Skeletal muscle tissue (tissue), 3 donors: ENCODE measurements at regions not wholly inside any gene's neighbourhood (a gene's known extent, or its start where the extent isn't known, plus 50 kb on each side); places are given as distances from the start of the nearest gene placed in this dataset.

Experiments used
- H3K27ac ChIP-seq: one replicate; pipeline ENCODE4 v1.7.0; 2013; ENCODE audit warnings: mild to moderate bottlenecking, low read depth, low read length, inconsistent platforms
- H3K27me3 ChIP-seq, 3 donors: one replicate each; pipeline ENCODE4 v1.7.0; 2013; ENCODE audit warnings: low read length in 3 of 3; ENCODE audit not compliant: control insufficient read depth in 3 of 3, insufficient read depth in 3 of 3
- H3K36me3 ChIP-seq, 3 donors: one replicate each; pipeline ENCODE4 v1.7.0; 2013; ENCODE audit warnings: low read length in 3 of 3; ENCODE audit not compliant: control insufficient read depth in 3 of 3, insufficient read depth in 3 of 3
- H3K4me1 ChIP-seq, 3 donors: one replicate each; pipeline ENCODE4 v1.7.0; 2013; ENCODE audit warnings: low read length in 3 of 3, mild to moderate bottlenecking in 3 of 3; ENCODE audit not compliant: control insufficient read depth in 3 of 3, insufficient read depth in 3 of 3
- H3K4me3 ChIP-seq, 3 donors: one replicate each; pipeline ENCODE4 v1.7.0; 2013; ENCODE audit warnings: low read length in 3 of 3
- H3K9ac ChIP-seq, 3 donors: one replicate each; pipeline ENCODE4 v1.7.0; 2013; ENCODE audit warnings: low read length in 3 of 3, mild to moderate bottlenecking in 3 of 3, moderate library complexity in 2 of 3, low read depth in 1 of 3
- H3K9me3 ChIP-seq, 3 donors: one replicate each; pipeline ENCODE4 v1.7.0; 2013; ENCODE audit warnings: low read length in 3 of 3; ENCODE audit not compliant: control insufficient read depth in 3 of 3
- donor health status: Osteomylitis.

GRCh38 chr4:175871774-175872405, 59.8 kb upstream of the GPM6A start:
- Histone ChIP-seq H3K4me3 (no peak overlapping the region), H3K9ac (no peak overlapping the region), H3K27me3 (no peaks in the 10 kb centered on the region), H3K27ac (no peak overlapping the region), H3K4me1 (no peaks in the 10 kb centered on the region), H3K36me3 (no peaks in the 10 kb centered on the region), H3K9me3 (no peaks in the 10 kb centered on the region)

DNA sequence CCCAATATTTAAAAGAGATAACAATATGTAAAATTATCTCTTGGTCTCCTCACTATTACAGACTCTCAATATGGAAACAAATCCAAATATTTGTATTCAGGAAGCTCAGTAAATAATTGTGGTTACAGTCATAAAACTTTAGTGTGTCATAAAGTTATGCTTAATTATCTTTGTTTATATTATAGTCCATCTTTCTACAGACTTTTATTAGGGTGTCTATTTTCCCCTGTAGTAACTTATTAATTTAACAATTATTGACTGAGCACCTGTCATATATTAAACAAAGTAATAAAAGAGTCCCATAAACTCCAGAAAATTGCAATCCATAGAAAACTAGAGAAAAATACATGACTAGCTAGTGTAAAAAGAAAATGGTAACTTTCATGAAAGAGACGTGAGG, 61.6 kb upstream of the GPM6A start:
- Histone ChIP-seq H3K9me3 (no peaks in the 10 kb centered on the region), H3K27me3 (no peaks in the 10 kb centered on the region), H3K27ac (no peak overlapping the region), H3K4me1 (no peaks in the 10 kb centered on the region), H3K4me3 (no peak overlapping the region), H3K36me3 (no peaks in the 10 kb centered on the region), H3K9ac (no peak overlapping the region)

GRCh38 chr4:175874306-175874705, 62.2 kb upstream of the GPM6A start:
- H3K4me1 ChIP-seq: no peaks in the 10 kb centered on the region
- H3K27me3 ChIP-seq: no peaks in the 10 kb centered on the region
- no peak overlapping the region for H3K27ac ChIP-seq
- H3K9ac ChIP-seq: no peak overlapping the region
- no peaks in the 10 kb centered on the region for H3K36me3 ChIP-seq
- H3K4me3 ChIP-seq: no peak overlapping the region
- H3K9me3 ChIP-seq: no peaks in the 10 kb centered on the region

DNA sequence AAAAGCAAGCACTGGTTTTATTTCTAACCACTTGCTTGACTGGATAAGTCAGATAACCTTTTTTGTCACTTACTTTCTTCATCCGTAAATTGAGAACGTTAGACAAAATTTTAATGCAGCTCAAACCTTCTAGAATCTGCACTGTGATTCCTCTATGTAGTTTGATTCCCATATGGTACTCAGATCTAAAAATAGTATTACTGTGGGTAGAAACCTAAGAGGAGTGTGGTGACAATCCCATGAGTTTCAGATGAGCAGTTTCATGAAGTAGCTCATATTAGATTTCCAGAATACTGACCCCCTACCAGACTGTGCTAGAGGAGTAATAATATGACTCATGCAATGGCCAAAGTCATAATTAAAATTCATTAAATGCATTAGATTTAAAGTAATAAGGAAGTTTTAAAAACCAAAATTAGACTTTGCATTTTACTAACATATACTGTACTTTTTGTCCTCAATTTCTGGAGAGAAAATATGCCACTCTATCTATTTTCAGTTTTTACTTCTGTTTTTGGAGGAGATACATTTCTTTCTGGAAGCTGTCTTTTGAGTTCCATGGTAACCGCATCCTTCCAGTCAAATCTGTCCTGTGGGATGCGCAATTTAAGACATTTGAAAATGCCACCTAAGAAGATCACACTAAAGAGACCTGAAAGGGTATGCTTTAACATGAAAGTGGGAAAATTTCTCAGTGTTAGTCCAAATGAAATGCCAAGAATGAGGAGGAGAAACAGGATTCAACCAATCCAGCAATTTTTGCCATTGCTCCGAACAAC, 64.1 kb upstream of the GPM6A start:
- H3K27ac ChIP-seq: no peak overlapping the region
- no peaks in the 10 kb centered on the region for H3K27me3 ChIP-seq
- H3K4me3 ChIP-seq: no peak overlapping the region
- no peak overlapping the region for H3K9ac ChIP-seq
- no peaks in the 10 kb centered on the region for H3K4me1 ChIP-seq
- no peaks in the 10 kb centered on the region for H3K9me3 ChIP-seq
- H3K36me3 ChIP-seq: no peaks in the 10 kb centered on the region

- H3K36me3 ChIP-seq: no peaks in the 10 kb centered on the region
- H3K4me1 ChIP-seq: no peaks in the 10 kb centered on the region
- no peak overlapping the region for H3K27ac ChIP-seq
These were observed 70.8 kb upstream of the GPM6A start for GRCh38 chr4:175882891-175883290.

DNA sequence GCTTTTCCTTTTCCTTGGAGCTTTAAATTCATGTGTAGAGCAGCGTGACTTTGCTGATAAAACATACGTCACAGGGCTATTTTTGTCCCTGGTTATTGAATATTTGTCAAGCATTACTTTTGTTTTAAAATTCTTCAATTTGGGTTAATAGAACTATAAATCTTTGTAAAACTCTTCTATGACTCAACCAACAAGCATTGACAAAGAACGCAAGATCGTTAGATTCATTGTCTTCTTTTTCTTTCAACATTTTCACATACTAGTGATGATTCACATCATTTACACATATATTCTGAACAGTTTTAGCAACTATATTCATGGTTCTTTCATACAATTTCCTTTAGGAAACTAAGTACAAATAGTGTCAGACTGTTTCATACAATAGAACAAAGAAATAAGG, 72.0 kb upstream of the GPM6A start:
- Histone ChIP-seq H3K4me3 (no peak overlapping the region), H3K4me1 (no peaks in the 10 kb centered on the region), H3K36me3 (no peaks in the 10 kb centered on the region), H3K9me3 (no peaks in the 10 kb centered on the region), H3K27ac (no peak overlapping the region), H3K27me3 (no peaks in the 10 kb centered on the region), H3K9ac (no peak overlapping the region)

More at GRCh38 chr4:175882891-175883290, 70.8 kb upstream of the GPM6A start:
- H3K9me3 ChIP-seq: no peaks in the 10 kb centered on the region
- H3K4me3 ChIP-seq: no peak overlapping the region
- no peaks in the 10 kb centered on the region for H3K27me3 ChIP-seq
- no peak overlapping the region for H3K9ac ChIP-seq

DNA sequence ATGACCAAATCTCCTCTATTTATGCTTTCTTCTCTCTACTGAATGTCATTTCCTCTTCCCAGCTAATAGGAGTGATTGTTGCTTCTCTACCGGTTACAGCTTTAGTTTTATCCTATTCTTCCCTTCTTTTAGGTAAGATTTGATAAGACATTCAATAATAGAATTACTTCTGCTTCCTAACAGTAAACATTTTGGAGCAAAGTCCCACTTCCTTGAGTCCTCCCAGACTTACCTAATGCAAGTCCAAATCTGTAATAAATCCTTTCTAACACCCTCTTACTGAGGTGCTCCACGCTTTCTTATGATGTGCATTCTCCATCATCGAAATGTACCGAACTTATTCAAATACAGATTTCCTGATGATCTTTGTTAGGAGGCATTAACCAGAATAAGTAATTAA, 79.2 kb upstream of the GPM6A start:
- Histone ChIP-seq H3K4me3 (no peak overlapping the region), H3K36me3 (no peaks in the 10 kb centered on the region), H3K27me3 (no peaks in the 10 kb centered on the region), H3K9ac (no peak overlapping the region), H3K9me3 (no peaks in the 10 kb centered on the region), H3K27ac (no peak overlapping the region), H3K4me1 (no peaks in the 10 kb centered on the region)

DNA sequence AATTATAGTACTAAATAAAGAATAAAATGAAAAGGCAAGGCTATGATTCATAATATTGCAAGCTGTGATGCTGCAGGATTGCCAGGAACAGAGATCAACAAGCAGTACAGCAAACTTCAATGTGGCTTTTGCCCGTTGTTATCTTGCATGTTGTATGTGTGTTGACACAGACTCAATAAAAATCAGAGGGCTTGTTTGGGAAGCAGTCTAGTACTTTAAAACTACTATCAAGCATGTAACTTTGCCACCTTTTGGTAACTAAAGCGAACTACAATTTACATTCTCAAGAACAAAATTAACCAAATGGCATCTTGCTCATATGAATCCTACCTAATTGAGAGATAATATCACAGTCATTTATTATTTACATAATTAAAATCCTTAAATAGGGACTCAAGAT, 79.8 kb upstream of the GPM6A start:
- no peak overlapping the region for H3K9ac ChIP-seq
- no peak overlapping the region for H3K27ac ChIP-seq
- no peaks in the 10 kb centered on the region for H3K9me3 ChIP-seq
- no peaks in the 10 kb centered on the region for H3K27me3 ChIP-seq
- no peak overlapping the region for H3K4me3 ChIP-seq
- no peaks in the 10 kb centered on the region for H3K4me1 ChIP-seq
- H3K36me3 ChIP-seq: no peaks in the 10 kb centered on the region

DNA sequence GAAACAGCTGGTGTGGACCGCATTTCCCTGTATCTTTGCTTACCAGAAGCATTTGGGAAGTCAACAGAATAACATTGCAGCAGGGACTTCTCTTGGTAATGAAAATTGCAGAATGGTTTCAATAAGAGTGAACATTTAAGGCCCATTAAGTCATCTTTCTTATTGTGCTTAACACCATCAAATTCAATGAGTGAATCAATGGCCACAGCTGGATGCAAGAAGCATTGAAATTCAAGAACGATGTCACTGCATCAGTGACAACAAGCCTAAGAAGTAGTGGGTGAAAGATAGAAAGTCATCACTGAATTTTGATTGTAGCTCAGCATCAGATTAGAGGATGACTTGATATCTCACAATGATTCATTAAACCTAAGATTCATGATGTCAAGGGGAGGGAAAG, 93.9 kb upstream of the GPM6A start:
- Histone ChIP-seq H3K27ac (no peak overlapping the region), H3K9ac (no peak overlapping the region), H3K27me3 (no peaks in the 10 kb centered on the region), H3K4me3 (no peak overlapping the region), H3K4me1 (no peaks in the 10 kb centered on the region), H3K36me3 (no peaks in the 10 kb centered on the region), H3K9me3 (no peaks in the 10 kb centered on the region)

DNA sequence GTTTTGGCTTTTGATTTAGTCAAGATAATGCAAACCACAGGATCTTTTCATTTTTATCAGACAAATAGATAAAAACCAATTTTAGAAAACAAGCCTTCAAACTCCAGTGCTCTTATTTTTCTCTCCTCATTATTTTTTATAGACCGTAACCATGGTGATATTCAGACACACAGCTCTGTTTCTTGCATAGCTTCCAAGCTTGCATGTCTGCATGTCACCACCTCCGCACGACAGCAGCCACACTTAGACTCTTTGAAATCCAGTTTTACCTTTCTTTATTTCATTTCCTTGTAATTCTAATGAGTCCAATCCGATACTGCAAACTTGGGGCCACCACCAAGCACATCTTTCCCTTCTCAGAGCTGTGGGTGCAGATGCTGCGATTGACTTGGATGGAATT, 94.3 kb upstream of the GPM6A start:
- no peaks in the 10 kb centered on the region for H3K4me1 ChIP-seq
- H3K27me3 ChIP-seq: no peaks in the 10 kb centered on the region
- no peak overlapping the region for H3K27ac ChIP-seq
- H3K9me3 ChIP-seq: no peaks in the 10 kb centered on the region
- no peak overlapping the region for H3K4me3 ChIP-seq
- no peaks in the 10 kb centered on the region for H3K36me3 ChIP-seq
- H3K9ac ChIP-seq: no peak overlapping the region
